SK-N-SH (cell line): ENCODE measurements at regions not wholly inside any gene's neighbourhood (a gene's known extent, or its start where the extent isn't known, plus 50 kb on each side); places are given as distances from the start of the nearest gene placed in this dataset.

ENCODE experiments used
- CTCF ChIA-PET: fragments of 300-600, 350-600 bp; formaldehyde crosslinking; extraction: SDS; loops from one replicate; lab custom pipeline; 2021; lab: Yijun Ruan, JAX
- POLR2A ChIA-PET: fragments of 350-600 bp; sonication (Branson Sonifier 250); formaldehyde crosslinking; extraction: SDS; loops from one replicate; lab custom pipeline; 2020; ENCODE audit warnings: antibody characterized with exemption, inconsistent platforms; lab: Yijun Ruan, JAX
- DNase-seq: peaks from one replicate; pipeline ENCODE4 v3.0.0; 2012
- H2AFZ ChIP-seq: fragments of 200-600 bp; sonication (generic); 2 replicates; pipeline ENCODE4 v1.8.1; 2016; ENCODE audit warnings: antibody characterized with exemption, mild to moderate bottlenecking, low read depth
- H3F3A ChIP-seq: fragments of 200-600 bp; sonication (generic); replicated peaks from 2 replicates; pipeline ENCODE3; 2016; ENCODE audit warnings: antibody characterized with exemption, mild to moderate bottlenecking; ENCODE audit not compliant: insufficient read depth
- H3K27ac ChIP-seq, 2 experiments: fragments of 200-500 bp in 1 of 2; fragments of 200-600 bp in 1 of 2; sonication (Bioruptor generic) in 1 of 2; sonication (generic), shearing (Covaris generic) in 1 of 2; 2 replicates each; pipeline versions ENCODE4 v1.5.1 to v1.6.1; 2014 to 2016; ENCODE audit warnings: low read depth in 2 of 2, inconsistent platforms in 1 of 2, low read length in 1 of 2, mild to moderate bottlenecking in 1 of 2, mixed read lengths in 1 of 2
- H3K27me3 ChIP-seq: fragments of 200-600 bp; sonication (generic), shearing (Covaris generic); 2 replicates; pipeline ENCODE4 v1.6.1; 2016; ENCODE audit warnings: mixed run types; ENCODE audit not compliant: insufficient read depth
- H3K36me3 ChIP-seq, 2 experiments: fragments of 200-500 bp in 1 of 2; fragments of 200-600 bp in 1 of 2; sonication (Bioruptor generic) in 1 of 2; sonication (generic) in 1 of 2; replicated peaks in 1 of 2; 2 replicates each; pipeline versions ENCODE3 to v1.5.1; 2014 to 2016; ENCODE audit warnings: low read length in 1 of 2, mild to moderate bottlenecking in 1 of 2; ENCODE audit not compliant: insufficient read depth in 2 of 2, control insufficient read depth in 1 of 2
- H3K4me1 ChIP-seq, 2 experiments: fragments of 200-500 bp in 1 of 2; fragments of 200-600 bp in 1 of 2; sonication (Bioruptor generic) in 1 of 2; sonication (generic), shearing (Covaris generic) in 1 of 2; 2 replicates each; pipeline versions ENCODE4 v1.5.1 to v1.6.1; 2014 to 2016; ENCODE audit warnings: low read depth in 1 of 2, low read length in 1 of 2, mixed run types in 1 of 2; ENCODE audit not compliant: insufficient read depth in 2 of 2, control insufficient read depth in 1 of 2
- H3K4me2 ChIP-seq: fragments of 200-600 bp; sonication (generic), shearing (Covaris generic); 2 replicates; pipeline ENCODE4 v1.6.1; 2017; ENCODE audit warnings: mixed run types
- H3K4me3 ChIP-seq, 2 experiments: fragments of 200-500 bp in 1 of 2; fragments of 200-600 bp in 1 of 2; sonication (Bioruptor generic) in 1 of 2; sonication (generic), shearing (Covaris generic) in 1 of 2; 2 replicates each; pipeline versions ENCODE4 v1.5.1 to v1.8.1; 2014 to 2016; ENCODE audit warnings: low read depth in 2 of 2, inconsistent platforms in 1 of 2, low read length in 1 of 2, mild to moderate bottlenecking in 1 of 2, mixed read lengths in 1 of 2, moderate library complexity in 1 of 2
- H3K79me2 ChIP-seq: fragments of 200-600 bp; sonication (generic); 2 replicates; pipeline ENCODE4 v1.8.1; 2017; ENCODE audit warnings: mild to moderate bottlenecking; ENCODE audit not compliant: insufficient read depth
- H3K9ac ChIP-seq: fragments of 200-600 bp; sonication (generic); 2 replicates; pipeline ENCODE4 v1.6.1; 2017; ENCODE audit warnings: mixed run types
- H3K9me2 ChIP-seq: fragments of 200-600 bp; sonication (generic); 2 replicates; pipeline ENCODE4 v1.6.1; 2017; ENCODE audit warnings: mixed run types
- H3K9me3 ChIP-seq: fragments of 200-600 bp; sonication (generic); 2 replicates; pipeline ENCODE4 v1.6.1; 2017; ENCODE audit warnings: mixed run types, mild to moderate bottlenecking, moderate library complexity
- H4K20me1 ChIP-seq: fragments of 200-600 bp; sonication (generic); 2 replicates; pipeline ENCODE4 v1.6.1; 2017; ENCODE audit warnings: mild to moderate bottlenecking, mixed run types; ENCODE audit not compliant: insufficient read depth
- CHD2 ChIP-seq: fragments of 150-350 bp; IDR thresholded peaks from 2 replicates; pipeline ENCODE4 v1.6.1; 2018; ENCODE audit warnings: low read length; ENCODE audit not compliant: partially characterized antibody
- NFIC ChIP-seq: IDR thresholded peaks from 2 replicates; pipeline ENCODE4 v1.4.0; 2012; ENCODE audit warnings: borderline replicate concordance
- NRF1 ChIP-seq: IDR thresholded peaks from 2 replicates; pipeline ENCODE4 v1.6.1; 2012; ENCODE audit warnings: low read depth, mild to moderate bottlenecking, low read length
- POLR2AphosphoS5 ChIP-seq: IDR thresholded peaks from 2 replicates; pipeline ENCODE4 v1.6.1; 2012; ENCODE audit warnings: low read depth, low read length
- RAD21 ChIP-seq: IDR thresholded peaks from 2 replicates; pipeline ENCODE4 v1.6.1; 2012; ENCODE audit warnings: mild to moderate bottlenecking, low read length
- RFX5 ChIP-seq: IDR thresholded peaks from 2 replicates; pipeline ENCODE4 v1.6.1; 2012; ENCODE audit warnings: mild to moderate bottlenecking, improper control_type of control experiment, low read length
- RXRA ChIP-seq: IDR thresholded peaks from 2 replicates; pipeline ENCODE4 v1.4.0; 2012; ENCODE audit warnings: low read depth, mild to moderate bottlenecking, borderline replicate concordance
- YY1 ChIP-seq: IDR thresholded peaks from 2 replicates; pipeline ENCODE4 v1.4.0; 2012; ENCODE audit warnings: low read depth, mild to moderate bottlenecking
- WGBS: methylation state at CpG from one replicate; pipeline ENCODE4 v1.1.6; 2017; ENCODE audit warnings: low lambda C conversion rate; 5-methylcytosine and 5-hydroxymethylcytosine counted together
- small RNA-seq, 7 experiments: library from RNA; depleted of rRNA; stranded (forward); fragments of <200 nt; gene quantifications; one replicate each; pipeline ENCODE3, GENCODE V24; 2012

DNA sequence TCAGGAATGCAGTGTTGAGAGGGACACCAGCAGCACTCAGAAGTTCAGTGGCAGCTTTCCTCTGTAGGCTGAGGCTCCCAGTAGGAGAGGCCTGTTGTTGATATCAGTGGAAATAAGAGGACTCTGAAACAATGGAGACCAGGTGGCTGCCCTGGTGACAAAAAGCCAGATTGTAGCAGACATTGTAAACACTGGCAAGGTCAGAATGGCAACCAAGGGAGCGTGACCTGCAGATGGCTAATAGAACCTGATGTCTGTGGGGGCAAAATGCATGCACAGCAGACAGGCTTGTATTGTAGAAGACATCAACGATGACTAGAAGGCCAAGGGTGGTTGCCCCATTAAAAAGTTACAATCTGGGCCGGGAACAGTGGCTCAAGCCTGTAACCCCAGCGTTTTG lies 53.1 kb upstream of the GPR37L1 start:
- H3K9me3 ChIP-seq: no peaks in the 10 kb centered on the region
- H3K36me3 ChIP-seq: no peaks in the 10 kb centered on the region
- TF ChIP-seq POLR2AphosphoS5 (no peak), YY1 (no peak), RAD21 (no peak), CHD2 (no peak), RFX5 (no peak), NRF1 (no peak), RXRA (no peak)
- H2AFZ ChIP-seq: no peak overlapping the region
- no peak for DNase-seq
- H3K27ac ChIP-seq: no peak overlapping the region
- CTCF ChIA-PET: interaction anchor here (1.3 to 2.1 kb wide), 3 partner anchors 37 to 70 kb away, joined by 3 to 5 read pairs (median 5); partner anchors contain the start of gene GPR37L1
- no peaks in the 10 kb centered on the region for H3K79me2 ChIP-seq
- no peaks in the 10 kb centered on the region for H3K9me2 ChIP-seq
- H4K20me1 ChIP-seq: no peaks in the 10 kb centered on the region
- no peaks in the 10 kb centered on the region for H3F3A ChIP-seq
- H3K4me3 ChIP-seq: no peak overlapping the region
- no peak overlapping the region for H3K9ac ChIP-seq
- 74% methylated on average over 4 of the region's 4 CpGs for WGBS
- no peak overlapping the region for H3K4me2 ChIP-seq
- no peaks in the 10 kb centered on the region; a peak in 1 of 4 replicates for H3K4me1 ChIP-seq
- POLR2A ChIA-PET: no interaction called here
- H3K27me3 ChIP-seq: no peaks in the 10 kb centered on the region

DNA sequence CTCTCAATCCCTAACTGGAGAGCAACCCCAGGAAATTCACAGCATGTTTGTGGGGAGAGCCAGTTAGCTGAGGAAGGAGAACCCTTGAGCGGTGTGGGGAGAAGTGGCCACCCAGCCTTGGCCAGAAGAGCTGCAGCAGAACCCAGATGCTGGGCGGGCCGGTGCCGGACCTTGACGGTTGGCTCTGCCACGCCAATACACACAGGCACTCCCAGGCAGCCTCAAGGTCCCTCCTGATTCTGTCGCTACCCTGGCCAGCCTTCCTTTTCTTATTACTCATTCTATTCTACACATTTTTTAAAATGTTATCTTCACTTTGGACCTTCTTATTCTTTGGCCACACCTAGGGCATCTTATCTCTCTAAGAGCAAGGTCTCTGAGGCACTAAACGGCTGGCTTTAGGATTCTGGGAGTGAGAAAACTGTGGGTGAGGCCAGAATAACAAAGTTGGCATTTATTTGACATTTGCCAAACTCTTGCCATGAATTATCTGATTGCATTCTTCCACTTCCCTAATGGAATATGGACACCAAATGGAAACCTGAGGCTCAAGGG lies 50.4 kb upstream of the GPR37L1 start:
- H3K9me2 ChIP-seq: no peaks in the 10 kb centered on the region
- no peaks in the 10 kb centered on the region for H3F3A ChIP-seq
- no peaks in the 10 kb centered on the region for H3K79me2 ChIP-seq
- POLR2A ChIA-PET: no interaction called here
- TF ChIP-seq NFIC: no peak
- H3K36me3 ChIP-seq: no peaks in the 10 kb centered on the region
- no peaks in the 10 kb centered on the region for H3K27me3 ChIP-seq
- peaks cover 0 to 22% of the 10 kb centered on the region in 2 experiments; a peak in 1 of 4 replicates for H3K4me1 ChIP-seq
- no peak overlapping the region for H3K9ac ChIP-seq
- H3K4me2 ChIP-seq: no peak overlapping the region
- no peak for DNase-seq
- no peak overlapping the region for H2AFZ ChIP-seq
- no peaks in the 10 kb centered on the region for H3K9me3 ChIP-seq
- H4K20me1 ChIP-seq: no peaks in the 10 kb centered on the region
- CTCF ChIA-PET: no interaction called here
- H3K4me3 ChIP-seq: no peak overlapping the region
- 81% methylated on average over 7 of the region's 8 CpGs for WGBS
- no peak overlapping the region for H3K27ac ChIP-seq

Small RNAs in the stretch of these regions (small RNA-seq; reads per million reads assigned to genes)
- 0 reads per million in 7 experiments for gene RF00019
